ENCODE measurements at regions not wholly inside any gene's neighbourhood (a gene's known extent, or its start where the extent isn't known, plus 50 kb on each side); places are given as distances from the start of the nearest gene placed in this dataset.

DNA sequence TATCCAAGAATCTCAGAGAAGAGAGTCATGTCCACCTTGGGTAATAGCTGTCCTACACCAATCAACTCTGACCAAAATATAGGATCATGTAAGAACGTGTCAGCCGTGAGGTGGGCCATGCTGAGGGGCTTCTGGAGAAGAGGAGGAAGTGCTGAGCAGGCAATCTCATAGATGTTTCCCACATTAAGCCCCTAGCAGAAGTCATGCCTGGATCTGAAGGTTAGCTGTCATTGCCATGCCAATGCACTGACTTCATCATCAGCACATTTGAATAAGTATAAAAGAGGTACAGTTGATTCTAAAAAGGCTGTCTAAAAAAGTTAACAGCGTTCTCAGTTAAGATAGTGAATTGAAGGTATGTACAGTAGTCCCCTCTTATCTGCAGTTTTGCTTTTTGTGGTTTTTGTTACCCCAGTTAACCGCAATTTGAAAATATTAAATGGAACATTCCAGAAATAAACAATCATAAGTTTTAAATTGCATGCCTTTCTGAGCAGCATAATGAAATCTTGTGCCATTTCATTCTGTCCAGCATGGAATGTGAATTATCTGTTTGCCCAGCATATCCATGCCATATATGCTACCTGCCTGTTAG, 67.2 kb upstream of the TMEM17 start:
- CTCF ChIA-PET, result no interaction called here
- no peak for FAIRE-seq
- H3K9ac ChIP-seq (replicated peaks; ENCODE audit: extremely low read depth, insufficient read depth, low read length), result no peak overlapping the region
- no peak overlapping the region for H3K4me3 ChIP-seq (replicated peaks in 1 of 3; ENCODE audit: insufficient read depth in 1 of 3, low read depth in 1 of 3, low read length in 3 of 3)
- H3K27ac ChIP-seq (ENCODE audit: insufficient read depth, low read depth, low read length), result no peak overlapping the region
- intact Hi-C loops (cut with micrococcal nuclease), result no loop called here
- POLR2A ChIA-PET, result no interaction called here
- no peak overlapping the region for H2AFZ ChIP-seq (ENCODE audit: low read depth, low read length)
- peaks cover 9% of the 10 kb centered on the region for H3K4me1 ChIP-seq (ENCODE audit: control insufficient read depth, extremely low read depth, insufficient read depth, low read length)
- H3K9me1 ChIP-seq (replicated peaks; ENCODE audit: control insufficient read depth, extremely low read depth, insufficient read depth, low read length), result no peaks in the 10 kb centered on the region
- dilution Hi-C loops (cut with MboI; ENCODE audit: extremely low pct_ligation_motif_present, low sequenced_read_pairs), result no loop called here
- TF ChIP-seq POLR2AphosphoS5 (IDR thresholded peaks at IDR 0.05; ENCODE audit: insufficient read depth, low read depth, low read length) (no peak), GATA2 (IDR thresholded peaks at IDR 0.05; ENCODE audit: insufficient read depth, insufficient read length, low read depth, low read length) (no peak)
- TF ChIP-seq, protein P1, sequence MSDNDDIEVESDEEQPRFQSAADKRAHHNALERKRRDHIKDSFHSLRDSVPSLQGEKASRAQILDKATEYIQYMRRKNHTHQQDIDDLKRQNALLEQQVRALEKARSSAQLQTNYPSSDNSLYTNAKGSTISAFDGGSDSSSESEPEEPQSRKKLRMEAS (IDR thresholded peaks at IDR 0.05; ENCODE audit: insufficient read depth, insufficient read length), result no peak
- H3K79me2 ChIP-seq (ENCODE audit: control insufficient read depth, insufficient read depth, low read length), result no peaks in the 10 kb centered on the region
- no TSS peak for BruUV-seq (replicated peaks)
- H4K20me1 ChIP-seq (replicated peaks; ENCODE audit: control insufficient read depth, extremely low read depth, insufficient read depth, low read length), result no peaks in the 10 kb centered on the region
- H3K36me3 ChIP-seq (ENCODE audit: control insufficient read depth in 2 of 2, extremely low read depth in 1 of 2, insufficient read depth in 2 of 2, low read length in 2 of 2), result no peaks in the 10 kb centered on the region
- no peaks in the 10 kb centered on the region for H3K9me3 ChIP-seq (replicated peaks; ENCODE audit: control insufficient read depth, insufficient read depth, low read length)
- H3K27me3 ChIP-seq (ENCODE audit: control insufficient read depth in 2 of 2, insufficient read depth in 2 of 2, low read length in 2 of 2), result peaks cover 0 to 2% of the 10 kb centered on the region in 2 experiments
- DNase-seq (ENCODE audit: low read depth, low spot score), result no peak
- no peak overlapping the region for H3K4me2 ChIP-seq (ENCODE audit: insufficient read depth, low read length)

DNA sequence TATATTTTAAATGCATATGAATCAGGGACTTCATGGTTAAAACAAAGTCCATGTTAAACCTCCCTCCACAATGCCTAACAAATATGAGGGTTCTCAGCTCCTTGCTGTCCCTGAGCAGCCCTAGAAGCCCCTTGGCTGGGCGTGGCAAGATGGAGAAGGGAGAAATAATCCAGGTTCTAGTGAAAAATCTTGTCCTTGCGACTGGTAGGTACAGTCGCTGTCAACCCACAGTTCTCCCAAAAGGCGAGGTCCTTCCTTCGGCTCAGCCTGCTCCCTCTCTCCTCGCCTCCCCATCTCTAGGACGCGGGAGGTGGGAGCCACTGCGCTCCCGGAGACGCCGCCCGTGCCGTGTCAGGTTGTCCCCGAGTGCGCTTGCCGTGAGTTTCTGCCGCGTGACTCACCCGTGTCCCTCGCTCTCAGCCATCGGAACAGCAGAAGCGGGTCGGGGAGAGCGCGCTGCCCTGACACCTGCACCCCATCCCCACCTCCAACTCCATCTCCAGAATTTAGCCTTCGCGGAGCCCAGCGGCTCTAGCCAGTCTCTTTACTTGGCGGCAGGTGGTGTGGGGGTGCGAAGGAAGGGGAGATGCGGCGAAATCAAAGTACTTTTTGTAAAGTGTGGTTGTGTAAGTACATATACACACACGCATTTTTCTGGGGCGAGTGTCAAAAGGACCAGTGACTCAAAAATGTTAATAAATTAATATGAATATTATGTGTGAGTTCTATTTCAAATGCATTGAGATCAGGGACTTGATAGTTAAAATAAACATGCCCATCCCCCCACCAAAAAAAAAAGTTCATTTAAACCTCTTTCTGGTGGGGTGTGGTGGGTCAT, 65.1 kb upstream of the TMEM17 start:
- CTCF ChIA-PET, result no interaction called here
- DNase-seq (ENCODE audit: low read depth, low spot score), result peak; percentile 24
- Histone ChIP-seq H3K9me3 (replicated peaks; ENCODE audit: control insufficient read depth, insufficient read depth, low read length) (no peaks in the 10 kb centered on the region), H3K4me1 (ENCODE audit: control insufficient read depth, extremely low read depth, insufficient read depth, low read length) (peaks cover 8% of the 10 kb centered on the region), H4K20me1 (replicated peaks; ENCODE audit: control insufficient read depth, extremely low read depth, insufficient read depth, low read length) (no peaks in the 10 kb centered on the region), H3K9me1 (replicated peaks; ENCODE audit: control insufficient read depth, extremely low read depth, insufficient read depth, low read length) (no peaks in the 10 kb centered on the region), H3K36me3 (ENCODE audit: control insufficient read depth in 2 of 2, extremely low read depth in 1 of 2, insufficient read depth in 2 of 2, low read length in 2 of 2) (no peaks in the 10 kb centered on the region), H3K9ac (replicated peaks; ENCODE audit: extremely low read depth, insufficient read depth, low read length) (no peak overlapping the region), H3K79me2 (ENCODE audit: control insufficient read depth, insufficient read depth, low read length) (no peaks in the 10 kb centered on the region), H3K27ac (ENCODE audit: insufficient read depth, low read depth, low read length) (no peak overlapping the region), H2AFZ (ENCODE audit: low read depth, low read length) (peak overlapping the region; percentile 65), H3K4me3 (replicated peaks in 1 of 3; ENCODE audit: insufficient read depth in 1 of 3, low read depth in 1 of 3, low read length in 3 of 3) (peak overlapping the region in 2 of 3 experiments; percentile 24 to 48), H3K27me3 (ENCODE audit: control insufficient read depth in 2 of 2, insufficient read depth in 2 of 2, low read length in 2 of 2) (peaks cover 0 to 2% of the 10 kb centered on the region in 2 experiments), H3K4me2 (ENCODE audit: insufficient read depth, low read length) (peak overlapping the region; percentile 65)
- FAIRE-seq, result no peak
- POLR2A ChIA-PET, result no interaction called here
- TF ChIP-seq, protein P1 (IDR thresholded peaks at IDR 0.05; ENCODE audit: insufficient read depth, insufficient read length), result no peak
- TF ChIP-seq POLR2AphosphoS5 (IDR thresholded peaks at IDR 0.05; ENCODE audit: insufficient read depth, low read depth, low read length) (no peak), FOS (IDR thresholded peaks at IDR 0.05; ENCODE audit: borderline replicate concordance, insufficient read depth, low read length) (no peak)
- BruUV-seq (replicated peaks), result no TSS peak
- dilution Hi-C loops (cut with MboI; ENCODE audit: extremely low pct_ligation_motif_present, low sequenced_read_pairs) (no loop called here), intact Hi-C loops (cut with micrococcal nuclease) (no loop called here)
